Adrenal gland (tissue), 9 donors: ENCODE measurements at regions not wholly inside any gene's neighbourhood (a gene's known extent, or its start where the extent isn't known, plus 50 kb on each side); places are given as distances from the start of the nearest gene placed in this dataset.

Experiments used
- DNase-seq, 7 donors: peaks; one replicate each; pipeline ENCODE4 v3.0.0-alpha.2; 2019 to 2020
- H3K27ac ChIP-seq, 5 donors: fragments of 200-600 bp; sonication (generic) in 4 of 5; 1 replicate in 3 of 5; 2 replicates in 2 of 5; pipeline versions ENCODE4 v1.5.1 to v1.8.0; 2016 to 2020; ENCODE audit warnings: mild to moderate bottlenecking in 1 of 5
- H3K27me3 ChIP-seq: fragments of 200-600 bp; 2 replicates; pipeline ENCODE4 v1.8.0; 2021
- H3K36me3 ChIP-seq, 2 donors: fragments of 200-600 bp; replicated peaks in 1 of 2; 1 replicate in 1 of 2; 2 replicates in 1 of 2; pipeline versions ENCODE4 v1.5.1 to v1.8.0; 2018 to 2022
- H3K4me1 ChIP-seq, 2 donors: fragments of 200-600 bp; replicated peaks in 1 of 2; 1 replicate in 1 of 2; 2 replicates in 1 of 2; pipeline versions ENCODE4 v1.5.1 to v1.8.0; 2018 to 2021
- H3K4me3 ChIP-seq, 4 donors: fragments of 200-600 bp; sonication (generic) in 3 of 4; one replicate each; pipeline ENCODE4 v1.5.1; 2016 to 2018
- H3K9me3 ChIP-seq, 3 donors: fragments of 200-600 bp; sonication (generic) in 1 of 3; replicated peaks in 1 of 3; 1 replicate in 2 of 3; 2 replicates in 1 of 3; pipeline versions ENCODE4 v1.5.1 to v1.8.0; 2016 to 2021
- POLR2A ChIP-seq, 2 donors: fragments of 450-650 bp; IDR thresholded peaks; one replicate each; pipeline ENCODE4 v1.6.1; 2017; ENCODE audit warnings: antibody characterized with exemption in 2 of 2, mild to moderate bottlenecking in 2 of 2, moderate library complexity in 1 of 2
- WGBS, 4 donors: extraction: QIAGEN DNeasy Blood & Tissue Kit in 2 of 4; methylation state at CpG; one replicate each; pipeline versions ENCODE4 v1.1.5 to v1.1.7; 2013 to 2017; 5-methylcytosine and 5-hydroxymethylcytosine counted together
- intact Hi-C, 2 donors: fragments of 100-400 bp; cut with DNase I; formaldehyde crosslinking; loops; one replicate each; pipeline versions ENCODE4 v1.14.1 to v1.15.0; 2022 to 2023
- TF ChIP-seq, protein P1 (sequence below), 6 experiments: fragments of 450-650 bp in 4 of 6; fragments of 200-600 bp in 2 of 6; sonication (generic) in 1 of 6; IDR thresholded peaks; 1 replicate in 5 of 6; 2 replicates in 1 of 6; pipeline versions ENCODE4 v1.5.1 to v1.8.0; 2016 to 2021; ENCODE audit warnings: antibody characterized with exemption in 6 of 6, mild to moderate bottlenecking in 2 of 6, moderate library complexity in 1 of 6
- donor health status: healthy with polysubstance abuse.
- donor health status: Bipolar disorder and iron deficiency.
- donor health status: DM: yes; HTN: yes; CAD: no.
- donor health status: DM: no; HTN: no; CAD: no.
- donor health status: DM: no; HTN: no; CAD: no.

- intact Hi-C loops: no loop called here
- no peak for TF ChIP-seq POLR2A (IDR thresholded peaks at IDR 0.05)
- TF ChIP-seq, protein P1, sequence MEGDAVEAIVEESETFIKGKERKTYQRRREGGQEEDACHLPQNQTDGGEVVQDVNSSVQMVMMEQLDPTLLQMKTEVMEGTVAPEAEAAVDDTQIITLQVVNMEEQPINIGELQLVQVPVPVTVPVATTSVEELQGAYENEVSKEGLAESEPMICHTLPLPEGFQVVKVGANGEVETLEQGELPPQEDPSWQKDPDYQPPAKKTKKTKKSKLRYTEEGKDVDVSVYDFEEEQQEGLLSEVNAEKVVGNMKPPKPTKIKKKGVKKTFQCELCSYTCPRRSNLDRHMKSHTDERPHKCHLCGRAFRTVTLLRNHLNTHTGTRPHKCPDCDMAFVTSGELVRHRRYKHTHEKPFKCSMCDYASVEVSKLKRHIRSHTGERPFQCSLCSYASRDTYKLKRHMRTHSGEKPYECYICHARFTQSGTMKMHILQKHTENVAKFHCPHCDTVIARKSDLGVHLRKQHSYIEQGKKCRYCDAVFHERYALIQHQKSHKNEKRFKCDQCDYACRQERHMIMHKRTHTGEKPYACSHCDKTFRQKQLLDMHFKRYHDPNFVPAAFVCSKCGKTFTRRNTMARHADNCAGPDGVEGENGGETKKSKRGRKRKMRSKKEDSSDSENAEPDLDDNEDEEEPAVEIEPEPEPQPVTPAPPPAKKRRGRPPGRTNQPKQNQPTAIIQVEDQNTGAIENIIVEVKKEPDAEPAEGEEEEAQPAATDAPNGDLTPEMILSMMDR (IDR thresholded peaks at IDR 0.05): no peak
- no peaks in the 10 kb centered on the region for H3K9me3 ChIP-seq
- H3K4me1 ChIP-seq: no peaks in the 10 kb centered on the region
- DNase-seq: no peak
- H3K4me3 ChIP-seq: no peak overlapping the region
- H3K36me3 ChIP-seq: no peaks in the 10 kb centered on the region
- no peak overlapping the region for H3K27ac ChIP-seq
- no peaks in the 10 kb centered on the region for H3K27me3 ChIP-seq
- 69 to 90% (median 83%) methylated on average over 2 of the region's 2 CpGs for WGBS, 4 donors
Observed at GRCh38 chr10:6999232-6999925, 411.5 kb downstream of the SFMBT2 start.

DNA sequence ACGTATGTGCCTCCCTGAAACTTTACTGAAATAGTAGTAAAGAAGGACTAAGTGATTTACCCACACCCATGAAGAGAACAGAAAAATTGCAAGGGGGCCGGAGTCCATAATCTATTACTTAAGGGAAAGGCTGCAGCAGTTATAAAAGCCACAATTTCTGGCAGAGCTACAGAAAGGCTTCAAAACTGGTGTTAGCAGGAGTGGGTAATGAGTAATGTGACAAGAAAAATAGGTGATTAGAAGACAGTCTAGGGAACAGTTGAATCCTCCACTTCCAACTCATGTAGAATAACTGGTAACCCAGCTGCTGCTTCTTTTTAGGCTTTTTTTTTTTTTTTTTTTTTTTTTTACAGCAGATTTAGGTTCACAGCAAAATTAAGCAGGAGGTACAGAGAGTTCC, 413.3 kb downstream of the SFMBT2 start:
- Histone ChIP-seq H3K4me3 (no peak overlapping the region), H3K27ac (no peak overlapping the region), H3K4me1 (no peaks in the 10 kb centered on the region), H3K9me3 (no peaks in the 10 kb centered on the region), H3K36me3 (no peaks in the 10 kb centered on the region), H3K27me3 (no peaks in the 10 kb centered on the region)
- TF ChIP-seq, protein P1 (IDR thresholded peaks at IDR 0.05): no peak
- no peak for TF ChIP-seq POLR2A (IDR thresholded peaks at IDR 0.05)
- no peak for DNase-seq
- intact Hi-C loops: no loop called here
- 87 to 89% (median 88%) methylated on average over 2 of the region's 2 CpGs for WGBS, 4 donors

DNA sequence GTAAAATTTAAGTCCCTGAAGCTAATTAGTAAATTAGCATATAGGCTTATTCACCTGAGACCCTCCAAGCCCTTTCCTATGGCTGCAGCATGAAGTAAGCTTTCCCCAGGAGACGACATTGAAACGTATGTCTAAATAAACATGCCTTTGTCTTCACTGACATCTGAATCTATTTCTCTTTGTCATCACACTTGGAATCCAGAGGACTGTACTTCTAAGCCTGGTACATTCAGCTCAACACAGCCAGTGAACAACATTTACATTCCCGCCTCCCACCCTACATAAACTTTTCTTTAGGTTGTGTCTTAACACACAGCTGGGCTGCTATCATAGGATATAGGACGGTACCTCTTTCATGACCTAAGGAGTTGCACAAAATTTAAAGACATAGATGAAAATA, 414.4 kb downstream of the SFMBT2 start:
- TF ChIP-seq, protein P1 (IDR thresholded peaks at IDR 0.05): no peak
- TF ChIP-seq POLR2A (IDR thresholded peaks at IDR 0.05): no peak
- H3K27ac ChIP-seq: no peak overlapping the region
- no peak for DNase-seq
- H3K4me3 ChIP-seq: no peak overlapping the region
- 55 to 73% (median 68%) methylated on average over 4 of the region's 4 CpGs for WGBS, 4 donors
- H3K4me1 ChIP-seq: no peaks in the 10 kb centered on the region
- intact Hi-C loops: no loop called here
- H3K27me3 ChIP-seq: no peaks in the 10 kb centered on the region
- H3K36me3 ChIP-seq: no peaks in the 10 kb centered on the region
- no peaks in the 10 kb centered on the region for H3K9me3 ChIP-seq

- Histone ChIP-seq H3K4me1 (no peaks in the 10 kb centered on the region), H3K27ac (no peak overlapping the region), H3K9me3 (no peaks in the 10 kb centered on the region), H3K4me3 (no peak overlapping the region), H3K27me3 (no peaks in the 10 kb centered on the region), H3K36me3 (no peaks in the 10 kb centered on the region)
- no peak for TF ChIP-seq POLR2A (IDR thresholded peaks at IDR 0.05)
- TF ChIP-seq, protein P1 (IDR thresholded peaks at IDR 0.05): no peak
- intact Hi-C loops: no loop called here
- WGBS, 4 donors: 53 to 67% (median 61%) methylated on average over 4 of the region's 4 CpGs
- no peak for DNase-seq
Observed at GRCh38 chr10:6995831-6996230, 415.0 kb downstream of the SFMBT2 start.
